Astrocyte of the spinal cord (primary cell): ENCODE measurements at regions not wholly inside any gene's neighbourhood (a gene's known extent, or its start where the extent isn't known, plus 50 kb on each side); places are given as distances from the start of the nearest gene placed in this dataset.
"Not testable (repeated sequence)": the region's sequence is repeated elsewhere in the genome, so short reads cannot be mapped to it uniquely, and the experiment has no call there.

Experiments
- DNase-seq: peaks from one replicate; pipeline ENCODE4 v3.0.0; 2011; ENCODE audit warnings: low read depth, low spot score
- H3K4me3 ChIP-seq: 2 replicates; pipeline ENCODE4 v1.5.1; 2011; ENCODE audit warnings: low read depth, mild to moderate bottlenecking, low read length, moderate library complexity
- in situ Hi-C: cut with HindIII; loops from 2 replicates; pipeline ENCODE4 v1.10.0; 2017; ENCODE audit warnings: low sequenced_read_pairs
- TF ChIP-seq, protein P1 (sequence below): IDR thresholded peaks from 2 replicates; pipeline ENCODE4 v1.5.1; 2012; ENCODE audit warnings: low read depth, mild to moderate bottlenecking, low read length, inconsistent platforms

- TF ChIP-seq, protein P1, sequence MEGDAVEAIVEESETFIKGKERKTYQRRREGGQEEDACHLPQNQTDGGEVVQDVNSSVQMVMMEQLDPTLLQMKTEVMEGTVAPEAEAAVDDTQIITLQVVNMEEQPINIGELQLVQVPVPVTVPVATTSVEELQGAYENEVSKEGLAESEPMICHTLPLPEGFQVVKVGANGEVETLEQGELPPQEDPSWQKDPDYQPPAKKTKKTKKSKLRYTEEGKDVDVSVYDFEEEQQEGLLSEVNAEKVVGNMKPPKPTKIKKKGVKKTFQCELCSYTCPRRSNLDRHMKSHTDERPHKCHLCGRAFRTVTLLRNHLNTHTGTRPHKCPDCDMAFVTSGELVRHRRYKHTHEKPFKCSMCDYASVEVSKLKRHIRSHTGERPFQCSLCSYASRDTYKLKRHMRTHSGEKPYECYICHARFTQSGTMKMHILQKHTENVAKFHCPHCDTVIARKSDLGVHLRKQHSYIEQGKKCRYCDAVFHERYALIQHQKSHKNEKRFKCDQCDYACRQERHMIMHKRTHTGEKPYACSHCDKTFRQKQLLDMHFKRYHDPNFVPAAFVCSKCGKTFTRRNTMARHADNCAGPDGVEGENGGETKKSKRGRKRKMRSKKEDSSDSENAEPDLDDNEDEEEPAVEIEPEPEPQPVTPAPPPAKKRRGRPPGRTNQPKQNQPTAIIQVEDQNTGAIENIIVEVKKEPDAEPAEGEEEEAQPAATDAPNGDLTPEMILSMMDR = no peak
- no peak for DNase-seq
- in situ Hi-C loops = no loop called here
These were observed 1043.3 kb upstream of the CDH6 start for GRCh38 chr5:30150231-30150630.

GRCh38 chr5:30149526-30149925 lies 1044.0 kb upstream of the CDH6 start:
- TF ChIP-seq, protein P1 = no peak
- no peak overlapping the region for H3K4me3 ChIP-seq
- no peak for DNase-seq
- in situ Hi-C loops = no loop called here

More at GRCh38 chr5:30150231-30150630, 1043.3 kb upstream of the CDH6 start:
- H3K4me3 ChIP-seq = no peak overlapping the region

DNA sequence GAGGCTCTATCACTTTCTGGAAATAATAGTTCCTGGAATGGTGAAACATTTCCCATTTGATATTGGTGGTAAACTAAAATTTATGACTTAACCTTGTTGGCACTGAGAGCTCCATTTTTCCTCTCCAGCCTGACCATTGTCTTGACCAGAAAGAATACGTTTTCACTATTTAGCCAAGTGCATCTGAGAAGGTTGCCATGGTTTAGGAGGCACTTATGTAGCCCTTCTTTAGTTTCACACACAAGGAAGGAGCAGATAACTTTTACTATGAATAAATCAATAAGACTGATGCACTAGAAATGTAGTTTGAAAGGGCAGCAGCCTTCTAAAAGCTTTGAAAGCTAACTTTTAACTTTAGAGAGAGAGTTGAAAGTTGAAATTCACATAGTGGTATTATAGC lies 1045.5 kb upstream of the CDH6 start:
- DNase-seq = no peak
- TF ChIP-seq, protein P1 = no peak
- no peak overlapping the region for H3K4me3 ChIP-seq
- in situ Hi-C loops = no loop called here

- H3K4me3 ChIP-seq, in situ Hi-C loops, DNase-seq: not testable (repeated sequence)
These were observed 1049.4 kb upstream of the CDH6 start for GRCh38 chr5:30144059-30144458.

GRCh38 chr5:30142432-30142831 lies 1051.1 kb upstream of the CDH6 start:
- TF ChIP-seq, protein P1 = no peak
- in situ Hi-C loops = no loop called here
- H3K4me3 ChIP-seq = no peak overlapping the region
- DNase-seq = no peak

GRCh38 chr5:30121043-30121442 lies 1072.4 kb upstream of the CDH6 start:
- TF ChIP-seq, protein P1 = no peak
- DNase-seq = no peak
- in situ Hi-C loops = no loop called here
- H3K4me3 ChIP-seq = no peak overlapping the region

DNA sequence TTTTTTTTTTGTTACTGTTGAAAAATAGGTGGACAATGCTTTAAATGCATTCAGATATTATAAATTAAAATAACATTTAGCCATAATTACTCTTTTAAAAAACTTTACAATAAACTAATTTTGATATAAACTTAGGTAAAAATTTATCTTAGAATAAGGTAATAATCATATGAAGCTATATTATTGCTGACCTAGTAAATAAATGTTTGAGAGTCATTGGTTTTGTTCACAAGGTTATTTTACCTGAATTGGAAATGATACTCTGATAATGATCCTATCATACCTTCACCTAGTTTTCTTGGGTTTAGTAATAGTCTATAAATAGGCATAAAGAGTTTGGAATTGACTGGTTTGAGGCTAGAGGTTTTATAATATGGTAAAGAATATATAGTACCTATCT lies 1076.4 kb upstream of the CDH6 start:
- TF ChIP-seq, protein P1 = no peak
- H3K4me3 ChIP-seq = no peak overlapping the region
- no peak for DNase-seq
- in situ Hi-C loops = no loop called here
